ENCODE measurements at regions not wholly inside any gene's neighbourhood (a gene's known extent, or its start where the extent isn't known, plus 50 kb on each side); places are given as distances from the start of the nearest gene placed in this dataset.

DNA sequence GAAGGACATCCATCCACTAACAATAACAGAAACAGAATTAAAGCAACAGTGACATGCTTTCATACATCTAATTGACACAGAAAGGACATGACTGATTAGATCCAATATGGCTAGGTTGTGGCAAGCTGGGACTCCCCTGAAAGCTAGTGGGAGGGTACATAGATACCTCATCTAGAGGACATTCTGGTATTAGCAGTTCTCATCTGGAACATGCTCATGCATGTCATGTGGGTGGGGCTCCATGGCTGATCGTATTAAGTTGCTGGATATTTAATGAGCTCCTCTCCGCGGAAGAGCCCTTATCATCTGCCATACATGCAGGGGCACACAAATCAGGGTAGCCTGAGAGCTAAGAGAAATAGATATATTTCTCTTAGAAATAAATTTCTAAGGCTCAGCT, 358.9 kb downstream of the ICE1 start:
- TF ChIP-seq EZH2 (IDR thresholded peaks at IDR 0.05; ENCODE audit: borderline replicate concordance, insufficient read depth, low read length, poor library complexity, severe bottlenecking) (no peak), RAD21 (conservative IDR thresholded peaks at IDR 0.05) (no peak), POLR2AphosphoS5 (IDR thresholded peaks at IDR 0.05) (no peak), TAF1 (IDR thresholded peaks at IDR 0.05; ENCODE audit: low read depth) (no peak), EP300 (conservative IDR thresholded peaks at IDR 0.05; ENCODE audit: poor library complexity, severe bottlenecking) (no peak)
- TF ChIP-seq, protein P1, sequence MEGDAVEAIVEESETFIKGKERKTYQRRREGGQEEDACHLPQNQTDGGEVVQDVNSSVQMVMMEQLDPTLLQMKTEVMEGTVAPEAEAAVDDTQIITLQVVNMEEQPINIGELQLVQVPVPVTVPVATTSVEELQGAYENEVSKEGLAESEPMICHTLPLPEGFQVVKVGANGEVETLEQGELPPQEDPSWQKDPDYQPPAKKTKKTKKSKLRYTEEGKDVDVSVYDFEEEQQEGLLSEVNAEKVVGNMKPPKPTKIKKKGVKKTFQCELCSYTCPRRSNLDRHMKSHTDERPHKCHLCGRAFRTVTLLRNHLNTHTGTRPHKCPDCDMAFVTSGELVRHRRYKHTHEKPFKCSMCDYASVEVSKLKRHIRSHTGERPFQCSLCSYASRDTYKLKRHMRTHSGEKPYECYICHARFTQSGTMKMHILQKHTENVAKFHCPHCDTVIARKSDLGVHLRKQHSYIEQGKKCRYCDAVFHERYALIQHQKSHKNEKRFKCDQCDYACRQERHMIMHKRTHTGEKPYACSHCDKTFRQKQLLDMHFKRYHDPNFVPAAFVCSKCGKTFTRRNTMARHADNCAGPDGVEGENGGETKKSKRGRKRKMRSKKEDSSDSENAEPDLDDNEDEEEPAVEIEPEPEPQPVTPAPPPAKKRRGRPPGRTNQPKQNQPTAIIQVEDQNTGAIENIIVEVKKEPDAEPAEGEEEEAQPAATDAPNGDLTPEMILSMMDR (IDR thresholded peaks at IDR 0.05; ENCODE audit: poor library complexity, severe bottlenecking) = no peak
- TF ChIP-seq, protein P2, sequence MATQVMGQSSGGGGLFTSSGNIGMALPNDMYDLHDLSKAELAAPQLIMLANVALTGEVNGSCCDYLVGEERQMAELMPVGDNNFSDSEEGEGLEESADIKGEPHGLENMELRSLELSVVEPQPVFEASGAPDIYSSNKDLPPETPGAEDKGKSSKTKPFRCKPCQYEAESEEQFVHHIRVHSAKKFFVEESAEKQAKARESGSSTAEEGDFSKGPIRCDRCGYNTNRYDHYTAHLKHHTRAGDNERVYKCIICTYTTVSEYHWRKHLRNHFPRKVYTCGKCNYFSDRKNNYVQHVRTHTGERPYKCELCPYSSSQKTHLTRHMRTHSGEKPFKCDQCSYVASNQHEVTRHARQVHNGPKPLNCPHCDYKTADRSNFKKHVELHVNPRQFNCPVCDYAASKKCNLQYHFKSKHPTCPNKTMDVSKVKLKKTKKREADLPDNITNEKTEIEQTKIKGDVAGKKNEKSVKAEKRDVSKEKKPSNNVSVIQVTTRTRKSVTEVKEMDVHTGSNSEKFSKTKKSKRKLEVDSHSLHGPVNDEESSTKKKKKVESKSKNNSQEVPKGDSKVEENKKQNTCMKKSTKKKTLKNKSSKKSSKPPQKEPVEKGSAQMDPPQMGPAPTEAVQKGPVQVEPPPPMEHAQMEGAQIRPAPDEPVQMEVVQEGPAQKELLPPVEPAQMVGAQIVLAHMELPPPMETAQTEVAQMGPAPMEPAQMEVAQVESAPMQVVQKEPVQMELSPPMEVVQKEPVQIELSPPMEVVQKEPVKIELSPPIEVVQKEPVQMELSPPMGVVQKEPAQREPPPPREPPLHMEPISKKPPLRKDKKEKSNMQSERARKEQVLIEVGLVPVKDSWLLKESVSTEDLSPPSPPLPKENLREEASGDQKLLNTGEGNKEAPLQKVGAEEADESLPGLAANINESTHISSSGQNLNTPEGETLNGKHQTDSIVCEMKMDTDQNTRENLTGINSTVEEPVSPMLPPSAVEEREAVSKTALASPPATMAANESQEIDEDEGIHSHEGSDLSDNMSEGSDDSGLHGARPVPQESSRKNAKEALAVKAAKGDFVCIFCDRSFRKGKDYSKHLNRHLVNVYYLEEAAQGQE (IDR thresholded peaks at IDR 0.05; ENCODE audit: borderline replicate concordance) = no peak

Measured in neural cell (in vitro differentiated cells).